HEK293 (cell line): ENCODE measurements at regions not wholly inside any gene's neighbourhood (a gene's known extent, or its start where the extent isn't known, plus 50 kb on each side); places are given as distances from the start of the nearest gene placed in this dataset.

Experiments used
- CTCF ChIA-PET: fragments of 350-600 bp; formaldehyde crosslinking; extraction: SDS; loops from one replicate; lab custom pipeline; 2021; ENCODE audit warnings: antibody characterized with exemption; lab: Yijun Ruan, JAX
- POLR2A ChIA-PET: fragments of 300-600 bp; formaldehyde crosslinking; extraction: SDS; loops from one replicate; lab custom pipeline; 2020; ENCODE audit warnings: antibody characterized with exemption, inconsistent platforms; lab: Yijun Ruan, JAX
- H3K27ac ChIP-seq: fragments of 200-500 bp; sonication (Bioruptor generic); 2 replicates; pipeline ENCODE4 v1.5.1; 2014; ENCODE audit warnings: low read depth, low read length, control low read depth, inconsistent platforms; ENCODE audit errors: extremely low read depth
- H3K36me3 ChIP-seq, 2 experiments: fragments of 200-500 bp in 1 of 2; sonication (Bioruptor generic) in 1 of 2; 1 replicate in 1 of 2; 2 replicates in 1 of 2; pipeline ENCODE4 v1.5.1; 2014 to 2017; ENCODE audit warnings: inconsistent platforms in 2 of 2, low read length in 2 of 2; ENCODE audit not compliant: control insufficient read depth in 2 of 2, insufficient read depth in 1 of 2
- H3K4me1 ChIP-seq: fragments of 200-500 bp; sonication (Bioruptor generic); 2 replicates; pipeline ENCODE4 v1.5.1; 2014; ENCODE audit warnings: mild to moderate bottlenecking, low read length, inconsistent platforms; ENCODE audit not compliant: control insufficient read depth, insufficient read depth
- H3K4me3 ChIP-seq: 2 replicates; pipeline ENCODE4 v1.5.1; 2011; ENCODE audit warnings: low read depth, mild to moderate bottlenecking, control low read depth, low read length, moderate library complexity
- H3K9me3 ChIP-seq: fragments of 200-500 bp; sonication (Bioruptor generic); 2 replicates; pipeline ENCODE4 v1.5.1; 2014; ENCODE audit warnings: low read depth, low read length, inconsistent platforms; ENCODE audit not compliant: control insufficient read depth, insufficient read depth
- BCL6B ChIP-seq: fragments of 450-650 bp; formaldehyde crosslinking; IDR thresholded peaks from 2 replicates; pipeline ENCODE4 v1.5.1; 2017; ENCODE audit warnings: missing biosample characterization, missing genetic modification characterization
- GFI1B ChIP-seq: fragments of 450-650 bp; formaldehyde crosslinking; IDR thresholded peaks from 2 replicates; pipeline ENCODE4 v1.5.1; 2016; ENCODE audit warnings: missing biosample characterization, missing genetic modification characterization
- PRDM4 ChIP-seq: fragments of 450-650 bp; formaldehyde crosslinking; IDR thresholded peaks from 2 replicates; pipeline ENCODE4 v1.5.1; 2017; ENCODE audit warnings: missing biosample characterization, missing genetic modification characterization
- RBAK ChIP-seq: fragments of 450-650 bp; formaldehyde crosslinking; IDR thresholded peaks from 2 replicates; pipeline ENCODE4 v1.5.1; 2016; ENCODE audit warnings: missing biosample characterization, missing genetic modification characterization
- YY1 ChIP-seq: fragments of 450-650 bp; formaldehyde crosslinking; IDR thresholded peaks from 2 replicates; pipeline ENCODE4 v1.5.1; 2018; ENCODE audit warnings: missing biosample characterization, missing genetic modification characterization
- ZBTB20 ChIP-seq: fragments of 450-650 bp; formaldehyde crosslinking; IDR thresholded peaks from 2 replicates; pipeline ENCODE4 v1.5.1; 2016; ENCODE audit warnings: missing biosample characterization, missing genetic modification characterization
- ZNF112 ChIP-seq: fragments of 450-650 bp; formaldehyde crosslinking; IDR thresholded peaks from 2 replicates; pipeline ENCODE4 v1.5.0; 2017; ENCODE audit warnings: missing biosample characterization, missing genetic modification characterization
- ZNF148 ChIP-seq: fragments of 450-650 bp; formaldehyde crosslinking; IDR thresholded peaks from 2 replicates; pipeline ENCODE4 v1.5.0; 2017; ENCODE audit warnings: missing biosample characterization, missing genetic modification characterization, borderline replicate concordance
- ZNF184 ChIP-seq: fragments of 450-650 bp; IDR thresholded peaks from 2 replicates; pipeline ENCODE4 v1.5.1; 2018; ENCODE audit warnings: missing biosample characterization, mild to moderate bottlenecking, missing genetic modification characterization
- ZNF23 ChIP-seq: fragments of 450-650 bp; formaldehyde crosslinking; IDR thresholded peaks from 2 replicates; pipeline ENCODE4 v1.5.1; 2016; ENCODE audit warnings: missing biosample characterization, missing genetic modification characterization, borderline replicate concordance
- ZNF239 ChIP-seq: fragments of 450-650 bp; formaldehyde crosslinking; IDR thresholded peaks from 2 replicates; pipeline ENCODE4 v1.5.1; 2016; ENCODE audit warnings: missing biosample characterization, missing genetic modification characterization
- ZNF248 ChIP-seq: fragments of 450-650 bp; formaldehyde crosslinking; IDR thresholded peaks from 2 replicates; pipeline ENCODE4 v1.5.1; 2017; ENCODE audit warnings: missing biosample characterization, missing genetic modification characterization
- ZNF26 ChIP-seq: fragments of 450-650 bp; formaldehyde crosslinking; IDR thresholded peaks from 2 replicates; pipeline ENCODE4 v1.5.1; 2016; ENCODE audit warnings: missing biosample characterization, missing genetic modification characterization
- ZNF324 ChIP-seq: fragments of 450-650 bp; formaldehyde crosslinking; IDR thresholded peaks from 2 replicates; pipeline ENCODE4 v1.5.1; 2016; ENCODE audit warnings: missing biosample characterization, missing genetic modification characterization
- ZNF354C ChIP-seq: fragments of 450-650 bp; formaldehyde crosslinking; IDR thresholded peaks from 2 replicates; pipeline ENCODE4 v1.5.1; 2016; ENCODE audit warnings: missing biosample characterization, missing genetic modification characterization, low read depth, borderline replicate concordance
- ZNF404 ChIP-seq: fragments of 450-650 bp; formaldehyde crosslinking; IDR thresholded peaks from 2 replicates; pipeline ENCODE4 v1.5.1; 2017; ENCODE audit warnings: missing biosample characterization, missing genetic modification characterization
- ZNF423 ChIP-seq: fragments of 450-650 bp; formaldehyde crosslinking; IDR thresholded peaks from 2 replicates; pipeline ENCODE4 v1.5.1; 2016; ENCODE audit warnings: missing biosample characterization, missing genetic modification characterization
- ZNF488 ChIP-seq: fragments of 450-650 bp; formaldehyde crosslinking; IDR thresholded peaks from 2 replicates; pipeline ENCODE4 v1.5.1; 2016; ENCODE audit warnings: missing biosample characterization, missing genetic modification characterization
- ZNF510 ChIP-seq: fragments of 450-650 bp; formaldehyde crosslinking; IDR thresholded peaks from 2 replicates; pipeline ENCODE4 v1.5.1; 2018; ENCODE audit warnings: mild to moderate bottlenecking, missing genetic modification characterization, missing biosample characterization; ENCODE audit not compliant: insufficient replicate concordance
- ZNF561 ChIP-seq: fragments of 450-650 bp; IDR thresholded peaks from 2 replicates; pipeline ENCODE4 v1.5.1; 2018; ENCODE audit warnings: missing biosample characterization, missing genetic modification characterization, borderline replicate concordance
- ZNF580 ChIP-seq: fragments of 450-650 bp; formaldehyde crosslinking; IDR thresholded peaks from 2 replicates; pipeline ENCODE4 v1.5.1; 2016; ENCODE audit warnings: missing biosample characterization, missing genetic modification characterization
- ZNF623 ChIP-seq: fragments of 450-650 bp; formaldehyde crosslinking; IDR thresholded peaks from 2 replicates; pipeline ENCODE4 v1.5.1; 2016; ENCODE audit warnings: missing biosample characterization, missing genetic modification characterization
- ZNF776 ChIP-seq: fragments of 450-650 bp; formaldehyde crosslinking; IDR thresholded peaks from 2 replicates; pipeline ENCODE4 v1.5.0; 2017; ENCODE audit warnings: missing biosample characterization, missing genetic modification characterization, borderline replicate concordance
- ZSCAN23 ChIP-seq: fragments of 450-650 bp; formaldehyde crosslinking; IDR thresholded peaks from 2 replicates; pipeline ENCODE4 v1.5.1; 2016; ENCODE audit warnings: missing biosample characterization, missing genetic modification characterization

- POLR2A ChIA-PET = no interaction called here
- no peak overlapping the region for H3K4me3 ChIP-seq
- H3K4me1 ChIP-seq = no peaks in the 10 kb centered on the region
- H3K27ac ChIP-seq = no peak overlapping the region
- CTCF ChIA-PET = no interaction called here
- no peak for TF ChIP-seq ZNF184 (tag by site-specific recombination)
- TF ChIP-seq BCL6B (tag by site-specific recombination) = no peak
- no peak for TF ChIP-seq ZNF488 (tag by site-specific recombination)
- no peak for TF ChIP-seq ZNF561 (tag by site-specific recombination)
- no peak for TF ChIP-seq ZNF580 (tag by site-specific recombination)
- no peak for TF ChIP-seq ZNF776 (tag by site-specific recombination)
- TF ChIP-seq ZSCAN23 (tag by site-specific recombination) = no peak
- no peak for TF ChIP-seq ZNF248 (tag by site-specific recombination)
- TF ChIP-seq ZNF26 (tag by site-specific recombination) = no peak
- no peak for TF ChIP-seq ZNF510 (tag by site-specific recombination)
- TF ChIP-seq ZNF623 (tag by site-specific recombination) = no peak
- no peak for TF ChIP-seq RBAK
- no peak for TF ChIP-seq ZNF112 (tag by site-specific recombination)
- no peak for TF ChIP-seq ZNF148 (tag by site-specific recombination)
- no peak for TF ChIP-seq ZNF23
- no peaks in the 10 kb centered on the region for H3K36me3 ChIP-seq
- H3K9me3 ChIP-seq = no peaks in the 10 kb centered on the region
Observed at GRCh38 chr16:79883494-79883893, 283.0 kb upstream of the MAF start.

GRCh38 chr16:79882340-79883005, 281.9 kb upstream of the MAF start:
- Histone ChIP-seq H3K36me3 (no peaks in the 10 kb centered on the region), H3K27ac (no peak overlapping the region), H3K9me3 (no peaks in the 10 kb centered on the region), H3K4me1 (no peaks in the 10 kb centered on the region), H3K4me3 (no peak overlapping the region)
- ChIA-PET CTCF (no interaction called here), POLR2A (interaction anchor here (0.6 kb wide), 1 partner anchor 242 kb away, joined by 3 read pairs; no protein-coding TSS in a partner anchor)
- TF ChIP-seq YY1 (no peak), ZNF404 (tag by site-specific recombination) (no peak), ZNF239 (tag by site-specific recombination) (no peak), ZBTB20 (tag by site-specific recombination) (no peak), ZNF112 (tag by site-specific recombination) (no peak), ZNF324 (no peak), ZNF423 (tag by site-specific recombination) (no peak), GFI1B (tag by site-specific recombination) (no peak), ZNF354C (tag by site-specific recombination) (no peak), PRDM4 (tag by site-specific recombination) (no peak), ZNF510 (tag by site-specific recombination) (no peak)
